ENCODE measurements at regions not wholly inside any gene's neighbourhood (a gene's known extent, or its start where the extent isn't known, plus 50 kb on each side); places are given as distances from the start of the nearest gene placed in this dataset.

DNA sequence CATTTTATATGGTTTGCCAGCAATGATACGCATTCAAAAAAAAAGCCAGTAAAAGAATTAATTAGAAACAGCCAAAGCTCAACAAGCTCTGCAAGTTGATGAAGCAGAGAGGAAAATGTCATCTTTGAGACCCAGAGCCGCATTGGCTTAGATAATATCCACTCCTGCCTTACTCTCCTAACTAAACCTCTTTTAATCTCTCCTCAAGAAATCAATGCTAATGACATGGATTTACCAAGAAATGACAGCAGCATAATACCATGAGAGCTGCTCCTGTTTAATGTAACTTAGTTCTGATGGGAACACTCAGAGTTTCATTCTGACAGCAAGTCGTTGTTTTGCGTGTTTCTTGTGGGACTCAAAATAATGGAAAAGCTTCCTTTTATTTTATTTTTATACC lies 1099.4 kb upstream of the PIK3C3 start:
- TF ChIP-seq, protein P1, sequence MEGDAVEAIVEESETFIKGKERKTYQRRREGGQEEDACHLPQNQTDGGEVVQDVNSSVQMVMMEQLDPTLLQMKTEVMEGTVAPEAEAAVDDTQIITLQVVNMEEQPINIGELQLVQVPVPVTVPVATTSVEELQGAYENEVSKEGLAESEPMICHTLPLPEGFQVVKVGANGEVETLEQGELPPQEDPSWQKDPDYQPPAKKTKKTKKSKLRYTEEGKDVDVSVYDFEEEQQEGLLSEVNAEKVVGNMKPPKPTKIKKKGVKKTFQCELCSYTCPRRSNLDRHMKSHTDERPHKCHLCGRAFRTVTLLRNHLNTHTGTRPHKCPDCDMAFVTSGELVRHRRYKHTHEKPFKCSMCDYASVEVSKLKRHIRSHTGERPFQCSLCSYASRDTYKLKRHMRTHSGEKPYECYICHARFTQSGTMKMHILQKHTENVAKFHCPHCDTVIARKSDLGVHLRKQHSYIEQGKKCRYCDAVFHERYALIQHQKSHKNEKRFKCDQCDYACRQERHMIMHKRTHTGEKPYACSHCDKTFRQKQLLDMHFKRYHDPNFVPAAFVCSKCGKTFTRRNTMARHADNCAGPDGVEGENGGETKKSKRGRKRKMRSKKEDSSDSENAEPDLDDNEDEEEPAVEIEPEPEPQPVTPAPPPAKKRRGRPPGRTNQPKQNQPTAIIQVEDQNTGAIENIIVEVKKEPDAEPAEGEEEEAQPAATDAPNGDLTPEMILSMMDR (IDR thresholded peaks at IDR 0.05 in 8 of 11, conservative IDR thresholded peaks at IDR 0.05 in 3 of 11), result no peak
- no peak for TF ChIP-seq POLR2A (IDR thresholded peaks at IDR 0.05)
- TF ChIP-seq POLR2AphosphoS5 (IDR thresholded peaks at IDR 0.05), result no peak
